Upper lobe of left lung (tissue), 6 donors: ENCODE measurements at regions not wholly inside any gene's neighbourhood (a gene's known extent, or its start where the extent isn't known, plus 50 kb on each side); places are given as distances from the start of the nearest gene placed in this dataset.

ENCODE experiments used
- ATAC-seq, 2 donors: fragments of 200-7000 bp; cut with Tn5 transposase; one replicate each; pipeline ENCODE4 v1.9.1; 2022; ENCODE audit warnings: mild to moderate bottlenecking in 2 of 2, moderate library complexity in 2 of 2; ENCODE audit not compliant: low FRiP score in 2 of 2
- DNase-seq, 2 donors: peaks; one replicate each; pipeline ENCODE4 v3.0.0-alpha.2; 2019 to 2020
- H3K27ac ChIP-seq, 4 donors: fragments of 200-600 bp; sonication (generic); one replicate each; pipeline ENCODE4 v1.5.1; 2016 to 2019
- H3K27me3 ChIP-seq, 4 donors: fragments of 200-600 bp; sonication (generic); one replicate each; pipeline ENCODE4 v1.5.1; 2017 to 2019
- H3K36me3 ChIP-seq, 4 donors: fragments of 200-600 bp; sonication (generic); one replicate each; pipeline ENCODE4 v1.5.1; 2016 to 2019
- H3K4me1 ChIP-seq, 4 donors: fragments of 200-600 bp; sonication (generic); one replicate each; pipeline ENCODE4 v1.5.1; 2018 to 2019
- H3K4me3 ChIP-seq, 4 donors: fragments of 200-600 bp; sonication (generic); one replicate each; pipeline ENCODE4 v1.5.1; 2017 to 2019; ENCODE audit warnings: mild to moderate bottlenecking in 2 of 4, moderate library complexity in 1 of 4
- H3K9me3 ChIP-seq, 4 donors: fragments of 200-600 bp; sonication (generic); one replicate each; pipeline ENCODE4 v1.5.1; 2018 to 2019
- EP300 ChIP-seq, 4 donors: sonication (generic); formaldehyde crosslinking; IDR thresholded peaks; one replicate each; pipeline ENCODE4 v1.5.1; 2017; ENCODE audit warnings: antibody characterized with exemption in 4 of 4, control low read depth in 2 of 4
- POLR2A ChIP-seq, 4 donors: fragments of 450-650 bp; IDR thresholded peaks; one replicate each; pipeline ENCODE4 v1.5.1; 2016 to 2017; ENCODE audit warnings: antibody characterized with exemption in 4 of 4, mild to moderate bottlenecking in 2 of 4
- POLR2AphosphoS5 ChIP-seq, 2 donors: sonication (generic); formaldehyde crosslinking; IDR thresholded peaks; one replicate each; pipeline ENCODE4 v1.5.1; 2017; ENCODE audit warnings: antibody characterized with exemption in 2 of 2
- WGBS, 2 donors: methylation state at CpG; one replicate each; pipeline ENCODE4 v1.1.5; 2017 to 2018; 5-methylcytosine and 5-hydroxymethylcytosine counted together
- TF ChIP-seq, protein P1 (sequence below), 6 experiments: fragments of 450-650 bp in 4 of 6; fragments of 200-600 bp in 2 of 6; sonication (generic) in 2 of 6; IDR thresholded peaks; one replicate each; pipeline ENCODE4 v1.5.1; 2016 to 2019; ENCODE audit warnings: antibody characterized with exemption in 6 of 6
- donor health status: DM: no; HTN: no; CAD: no; lungs with moderate emphysema.
- donor health status: DM: no; HTN: yes; CAD: no; lungs with severe emphysema.

DNA sequence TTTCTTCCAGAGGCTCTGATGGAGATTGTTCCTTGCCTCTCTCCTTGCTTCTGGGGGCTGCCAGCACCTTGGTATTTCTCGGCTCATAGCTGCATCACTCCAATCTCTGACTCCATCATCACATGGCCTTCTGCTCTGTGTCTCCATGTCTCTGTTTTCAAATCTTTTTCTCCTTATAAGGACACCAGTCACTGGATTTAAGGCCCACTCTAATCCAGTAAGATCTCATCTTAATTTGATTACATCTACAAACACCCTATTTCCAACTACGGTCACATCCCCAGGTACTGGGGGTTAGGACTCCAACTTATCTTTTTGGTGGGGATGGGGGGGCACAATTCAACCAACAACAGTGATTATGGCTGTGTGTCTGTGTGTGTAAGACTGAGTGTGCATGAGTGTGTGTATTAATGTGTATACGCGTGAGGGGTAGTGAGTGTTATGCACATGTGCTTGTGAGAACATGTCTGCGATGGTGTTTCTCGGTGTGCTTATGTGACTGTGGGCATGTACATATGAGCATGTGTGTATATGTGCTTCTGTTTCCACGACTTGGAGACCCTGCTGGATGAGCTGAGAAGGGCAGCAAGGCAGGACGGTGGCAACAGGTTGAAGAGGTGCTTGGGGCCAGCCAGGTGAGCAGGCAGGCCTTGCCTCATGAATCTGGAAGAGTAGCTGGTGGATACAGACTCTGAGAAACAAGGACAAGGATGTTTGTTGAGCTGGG, 130.5 kb downstream of the MRPL14 start:
- Histone ChIP-seq H3K36me3 (no peaks in the 10 kb centered on the region), H3K9me3 (no peaks in the 10 kb centered on the region), H3K4me3 (no peak overlapping the region), H3K4me1 (peaks cover 0 to 12% (median under 1%) of the 10 kb centered on the region in 4 donors), H3K27ac (no peak overlapping the region), H3K27me3 (peaks cover 0 to 8% (median 0%) of the 10 kb centered on the region in 4 donors)
- ATAC-seq (no peak), DNase-seq (no peak)
- 89 to 90% methylated on average over 8 of the region's 8 CpGs for WGBS, 2 donors
- no peak for TF ChIP-seq POLR2AphosphoS5 (IDR thresholded peaks at IDR 0.05)
- TF ChIP-seq, protein P1, sequence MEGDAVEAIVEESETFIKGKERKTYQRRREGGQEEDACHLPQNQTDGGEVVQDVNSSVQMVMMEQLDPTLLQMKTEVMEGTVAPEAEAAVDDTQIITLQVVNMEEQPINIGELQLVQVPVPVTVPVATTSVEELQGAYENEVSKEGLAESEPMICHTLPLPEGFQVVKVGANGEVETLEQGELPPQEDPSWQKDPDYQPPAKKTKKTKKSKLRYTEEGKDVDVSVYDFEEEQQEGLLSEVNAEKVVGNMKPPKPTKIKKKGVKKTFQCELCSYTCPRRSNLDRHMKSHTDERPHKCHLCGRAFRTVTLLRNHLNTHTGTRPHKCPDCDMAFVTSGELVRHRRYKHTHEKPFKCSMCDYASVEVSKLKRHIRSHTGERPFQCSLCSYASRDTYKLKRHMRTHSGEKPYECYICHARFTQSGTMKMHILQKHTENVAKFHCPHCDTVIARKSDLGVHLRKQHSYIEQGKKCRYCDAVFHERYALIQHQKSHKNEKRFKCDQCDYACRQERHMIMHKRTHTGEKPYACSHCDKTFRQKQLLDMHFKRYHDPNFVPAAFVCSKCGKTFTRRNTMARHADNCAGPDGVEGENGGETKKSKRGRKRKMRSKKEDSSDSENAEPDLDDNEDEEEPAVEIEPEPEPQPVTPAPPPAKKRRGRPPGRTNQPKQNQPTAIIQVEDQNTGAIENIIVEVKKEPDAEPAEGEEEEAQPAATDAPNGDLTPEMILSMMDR (IDR thresholded peaks at IDR 0.05) = no peak
- no peak for TF ChIP-seq POLR2A (IDR thresholded peaks at IDR 0.05)
- no peak for TF ChIP-seq EP300 (IDR thresholded peaks at IDR 0.05)

DNA sequence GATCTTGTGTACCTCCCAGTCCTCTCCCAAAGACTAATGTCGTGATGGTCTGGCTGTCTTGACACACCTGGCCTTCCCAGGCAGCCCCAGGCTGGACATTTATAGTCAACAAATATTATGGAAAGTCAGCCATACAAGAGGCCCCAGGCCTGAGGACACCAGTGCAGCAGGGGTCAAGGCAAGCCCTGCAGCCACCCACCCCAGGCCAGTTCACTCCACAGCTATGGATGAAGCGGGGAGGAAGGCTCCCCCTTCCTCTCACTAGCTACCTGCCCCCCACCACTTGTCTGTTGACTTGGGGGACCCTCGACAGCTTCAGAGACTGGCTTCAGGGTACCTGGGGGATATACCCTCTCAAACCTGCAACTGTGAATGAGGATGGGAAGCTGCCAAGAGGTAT, 132.1 kb downstream of the MRPL14 start:
- Histone ChIP-seq H3K27me3 (no peaks in the 10 kb centered on the region), H3K27ac (no peak overlapping the region), H3K4me1 (peaks cover 0 to 12% (median 0%) of the 10 kb centered on the region in 4 donors), H3K9me3 (no peaks in the 10 kb centered on the region), H3K4me3 (no peak overlapping the region), H3K36me3 (no peaks in the 10 kb centered on the region)
- 89 to 91% methylated on average over 2 to 3 of the region's 3 CpGs for WGBS, 2 donors
- DNase-seq = no peak
- no peak for ATAC-seq
- TF ChIP-seq EP300 (IDR thresholded peaks at IDR 0.05) = no peak
- TF ChIP-seq, protein P1 (IDR thresholded peaks at IDR 0.05) = no peak
- no peak for TF ChIP-seq POLR2AphosphoS5 (IDR thresholded peaks at IDR 0.05)
- no peak for TF ChIP-seq POLR2A (IDR thresholded peaks at IDR 0.05)

- no peak for DNase-seq
- no peak overlapping the region for H3K27ac ChIP-seq
Observed at GRCh38 chr6:43993881-43994523, 133.2 kb downstream of the MRPL14 start.

GRCh38 chr6:43992783-43993644, 134.2 kb downstream of the MRPL14 start:
- Histone ChIP-seq H3K4me1 (peaks cover 0 to 5% (median 0%) of the 10 kb centered on the region in 4 donors), H3K36me3 (no peaks in the 10 kb centered on the region), H3K27ac (no peak overlapping the region), H3K9me3 (no peaks in the 10 kb centered on the region), H3K4me3 (no peak overlapping the region), H3K27me3 (no peaks in the 10 kb centered on the region)
- TF ChIP-seq EP300 (IDR thresholded peaks at IDR 0.05) = no peak
- no peak for TF ChIP-seq POLR2A (IDR thresholded peaks at IDR 0.05)
- TF ChIP-seq POLR2AphosphoS5 (IDR thresholded peaks at IDR 0.05) = no peak
- TF ChIP-seq, protein P1 (IDR thresholded peaks at IDR 0.05) = no peak
- ATAC-seq = no peak
- no peak for DNase-seq
- 85 to 87% methylated on average over 6 of the region's 6 CpGs for WGBS, 2 donors

More at GRCh38 chr6:43993881-43994523, 133.2 kb downstream of the MRPL14 start:
- Histone ChIP-seq H3K9me3 (no peaks in the 10 kb centered on the region), H3K36me3 (no peaks in the 10 kb centered on the region), H3K4me3 (no peak overlapping the region), H3K4me1 (peaks cover 0 to 5% (median 0%) of the 10 kb centered on the region in 4 donors), H3K27me3 (no peaks in the 10 kb centered on the region)
- 65 to 71% methylated on average over 4 to 5 of the region's 5 CpGs for WGBS, 2 donors
- ATAC-seq = no peak
- TF ChIP-seq EP300 (IDR thresholded peaks at IDR 0.05) (no peak), POLR2AphosphoS5 (IDR thresholded peaks at IDR 0.05) (no peak), POLR2A (IDR thresholded peaks at IDR 0.05) (no peak)
- TF ChIP-seq, protein P1 (IDR thresholded peaks at IDR 0.05) = no peak
